Adipocyte (in vitro differentiated cells): ENCODE measurements at regions not wholly inside any gene's neighbourhood (a gene's known extent, or its start where the extent isn't known, plus 50 kb on each side); places are given as distances from the start of the nearest gene placed in this dataset.
"Not testable (repeated sequence)": the region's sequence is repeated elsewhere in the genome, so short reads cannot be mapped to it uniquely, and the experiment has no call there.

Experiments
- DNase-seq: peaks from one replicate; pipeline ENCODE4 v3.0.0-alpha.2; 2015; ENCODE audit warnings: low read depth
- H3K27me3 ChIP-seq: replicated peaks from 2 replicates; pipeline ENCODE4 v1.7.0; 2013; ENCODE audit warnings: mild to moderate bottlenecking, low read length, moderate library complexity; ENCODE audit not compliant: control insufficient read depth, insufficient read depth
- H3K36me3 ChIP-seq: 2 replicates; pipeline ENCODE4 v1.7.0; 2013; ENCODE audit warnings: low read length, mild to moderate bottlenecking, moderate library complexity; ENCODE audit not compliant: control insufficient read depth, insufficient read depth, severe bottlenecking
- H3K4me1 ChIP-seq: 2 replicates; pipeline ENCODE4 v1.7.0; 2013; ENCODE audit warnings: mild to moderate bottlenecking, low read length, moderate library complexity; ENCODE audit not compliant: control insufficient read depth, insufficient read depth
- H3K4me3 ChIP-seq: 2 replicates; pipeline ENCODE4 v1.7.0; 2013; ENCODE audit warnings: mild to moderate bottlenecking, low read length, moderate library complexity
- H3K9ac ChIP-seq: 2 replicates; pipeline ENCODE4 v1.7.0; 2013; ENCODE audit warnings: mild to moderate bottlenecking, low read length, moderate library complexity
- H3K9me3 ChIP-seq: 2 replicates; pipeline ENCODE4 v1.7.0; 2013; ENCODE audit warnings: mild to moderate bottlenecking, low read length, moderate library complexity; ENCODE audit not compliant: control insufficient read depth

- H3K9me3 ChIP-seq, H3K9ac ChIP-seq, H3K4me3 ChIP-seq, H3K27me3 ChIP-seq, H3K36me3 ChIP-seq, DNase-seq, H3K4me1 ChIP-seq: not testable (repeated sequence)
Observed at GRCh38 chr15:84153655-84154140, 81.9 kb upstream of the GOLGA6L4 start.

- not testable (repeated sequence) for H3K4me3 ChIP-seq, DNase-seq, H3K4me1 ChIP-seq, H3K9me3 ChIP-seq, H3K36me3 ChIP-seq, H3K27me3 ChIP-seq, H3K9ac ChIP-seq
Observed at GRCh38 chr15:84154314-84154713, 81.3 kb upstream of the GOLGA6L4 start.

- not testable (repeated sequence) for H3K9ac ChIP-seq, H3K4me3 ChIP-seq, H3K27me3 ChIP-seq, H3K9me3 ChIP-seq, H3K36me3 ChIP-seq, DNase-seq, H3K4me1 ChIP-seq
Observed at GRCh38 chr15:84154787-84155186, 80.8 kb upstream of the GOLGA6L4 start.

- DNase-seq, H3K27me3 ChIP-seq, H3K4me1 ChIP-seq, H3K36me3 ChIP-seq, H3K9ac ChIP-seq, H3K4me3 ChIP-seq, H3K9me3 ChIP-seq: not testable (repeated sequence)
Observed at GRCh38 chr15:84155792-84156587, 79.6 kb upstream of the GOLGA6L4 start.

GRCh38 chr15:84156588-84156840 lies 79.1 kb upstream of the GOLGA6L4 start:
- not testable (repeated sequence) for H3K36me3 ChIP-seq, DNase-seq, H3K27me3 ChIP-seq, H3K4me3 ChIP-seq, H3K9me3 ChIP-seq, H3K4me1 ChIP-seq, H3K9ac ChIP-seq

GRCh38 chr15:84157056-84157632 lies 78.4 kb upstream of the GOLGA6L4 start:
- H3K9me3 ChIP-seq, DNase-seq, H3K4me3 ChIP-seq, H3K27me3 ChIP-seq, H3K4me1 ChIP-seq, H3K36me3 ChIP-seq, H3K9ac ChIP-seq: not testable (repeated sequence)

- not testable (repeated sequence) for H3K4me3 ChIP-seq, H3K9me3 ChIP-seq, H3K36me3 ChIP-seq, H3K27me3 ChIP-seq, H3K9ac ChIP-seq, H3K4me1 ChIP-seq, DNase-seq
Observed at GRCh38 chr15:84157857-84158256, 77.7 kb upstream of the GOLGA6L4 start.

- not testable (repeated sequence) for H3K4me1 ChIP-seq, H3K9ac ChIP-seq, H3K9me3 ChIP-seq, H3K4me3 ChIP-seq, DNase-seq, H3K36me3 ChIP-seq, H3K27me3 ChIP-seq
Observed at GRCh38 chr15:84159346-84160269, 76.0 kb upstream of the GOLGA6L4 start.

- not testable (repeated sequence) for DNase-seq, H3K9me3 ChIP-seq, H3K4me3 ChIP-seq, H3K27me3 ChIP-seq, H3K9ac ChIP-seq, H3K4me1 ChIP-seq, H3K36me3 ChIP-seq
Observed at GRCh38 chr15:84164423-84165292, 70.9 kb upstream of the GOLGA6L4 start.

GRCh38 chr15:84170029-84170428 lies 65.5 kb upstream of the GOLGA6L4 start:
- H3K9ac ChIP-seq, H3K4me3 ChIP-seq, H3K9me3 ChIP-seq, H3K4me1 ChIP-seq, H3K27me3 ChIP-seq, H3K36me3 ChIP-seq, DNase-seq: not testable (repeated sequence)

- not testable (repeated sequence) for H3K4me3 ChIP-seq, H3K9me3 ChIP-seq, H3K4me1 ChIP-seq, H3K36me3 ChIP-seq, H3K27me3 ChIP-seq, H3K9ac ChIP-seq, DNase-seq
Observed at GRCh38 chr15:84173231-84173610, 62.4 kb upstream of the GOLGA6L4 start.
